ENCODE measurements at regions not wholly inside any gene's neighbourhood (a gene's known extent, or its start where the extent isn't known, plus 50 kb on each side); places are given as distances from the start of the nearest gene placed in this dataset.

- H3K27ac ChIP-seq (ENCODE audit: insufficient read depth, low read depth, low read length) = no peak overlapping the region
- H3K9me3 ChIP-seq (replicated peaks; ENCODE audit: control insufficient read depth, insufficient read depth, low read length) = peaks cover 3% of the 10 kb centered on the region
- no peaks in the 10 kb centered on the region for H4K20me1 ChIP-seq (replicated peaks; ENCODE audit: control insufficient read depth, extremely low read depth, insufficient read depth, low read length)
- dilution Hi-C loops (cut with MboI; ENCODE audit: extremely low pct_ligation_motif_present, low sequenced_read_pairs) (no loop called here), intact Hi-C loops (cut with micrococcal nuclease) (no loop called here)
- H3K9me1 ChIP-seq (replicated peaks; ENCODE audit: control insufficient read depth, extremely low read depth, insufficient read depth, low read length) = no peaks in the 10 kb centered on the region
- no peak overlapping the region for H3K4me2 ChIP-seq (ENCODE audit: insufficient read depth, low read length)
- DNase-seq (ENCODE audit: low read depth, low spot score) = no peak
- no peaks in the 10 kb centered on the region for H3K36me3 ChIP-seq (ENCODE audit: control insufficient read depth in 2 of 2, extremely low read depth in 1 of 2, insufficient read depth in 2 of 2, low read length in 2 of 2)
- ChIA-PET POLR2A (no interaction called here), CTCF (no interaction called here)
- FAIRE-seq = no peak
- H3K4me3 ChIP-seq (replicated peaks in 1 of 3; ENCODE audit: insufficient read depth in 1 of 3, low read depth in 1 of 3, low read length in 3 of 3) = no peak overlapping the region
- no peaks in the 10 kb centered on the region for H3K27me3 ChIP-seq (ENCODE audit: control insufficient read depth in 2 of 2, insufficient read depth in 2 of 2, low read length in 2 of 2)
- H3K4me1 ChIP-seq (ENCODE audit: control insufficient read depth, extremely low read depth, insufficient read depth, low read length) = no peaks in the 10 kb centered on the region
- BruUV-seq (replicated peaks) = no TSS peak
- no peak overlapping the region for H3K9ac ChIP-seq (replicated peaks; ENCODE audit: extremely low read depth, insufficient read depth, low read length)
- H2AFZ ChIP-seq (ENCODE audit: low read depth, low read length) = no peak overlapping the region
- TF ChIP-seq POLR2AphosphoS5 (IDR thresholded peaks at IDR 0.05; ENCODE audit: insufficient read depth, low read depth, low read length) = no peak
- TF ChIP-seq JUN (IDR thresholded peaks at IDR 0.05; ENCODE audit: borderline replicate concordance, insufficient read depth, insufficient read length, low read depth) = no peak
- TF ChIP-seq POLR2A (IDR thresholded peaks at IDR 0.05; ENCODE audit: low read depth, low read length) = no peak
- no peak for TF ChIP-seq MAX (IDR thresholded peaks at IDR 0.05; ENCODE audit: insufficient read depth, insufficient read length)
- no peak for TF ChIP-seq FOS (IDR thresholded peaks at IDR 0.05; ENCODE audit: borderline replicate concordance, insufficient read depth, low read length)
- TF ChIP-seq GATA2 (IDR thresholded peaks at IDR 0.05; ENCODE audit: insufficient read depth, insufficient read length, low read depth, low read length) = no peak
- H3K79me2 ChIP-seq (ENCODE audit: control insufficient read depth, insufficient read depth, low read length) = no peaks in the 10 kb centered on the region
Measured at GRCh38 chr1:238239343-238239742, 348.6 kb upstream of the ZP4 start.

GRCh38 chr1:238233966-238234365, 343.2 kb upstream of the ZP4 start:
- dilution Hi-C loops (cut with MboI; ENCODE audit: extremely low pct_ligation_motif_present, low sequenced_read_pairs) = no loop called here
- Histone ChIP-seq H3K79me2 (ENCODE audit: control insufficient read depth, insufficient read depth, low read length) (no peaks in the 10 kb centered on the region), H4K20me1 (replicated peaks; ENCODE audit: control insufficient read depth, extremely low read depth, insufficient read depth, low read length) (no peaks in the 10 kb centered on the region)

More at GRCh38 chr1:238233966-238234365, 343.2 kb upstream of the ZP4 start:
- Histone ChIP-seq H3K4me1 (ENCODE audit: control insufficient read depth, extremely low read depth, insufficient read depth, low read length) (no peaks in the 10 kb centered on the region), H3K9me3 (replicated peaks; ENCODE audit: control insufficient read depth, insufficient read depth, low read length) (peaks cover 6% of the 10 kb centered on the region), H3K9ac (replicated peaks; ENCODE audit: extremely low read depth, insufficient read depth, low read length) (no peak overlapping the region), H3K4me3 (replicated peaks in 1 of 3; ENCODE audit: insufficient read depth in 1 of 3, low read depth in 1 of 3, low read length in 3 of 3) (no peak overlapping the region), H2AFZ (ENCODE audit: low read depth, low read length) (no peak overlapping the region), H3K27me3 (ENCODE audit: control insufficient read depth in 2 of 2, insufficient read depth in 2 of 2, low read length in 2 of 2) (no peaks in the 10 kb centered on the region), H3K9me1 (replicated peaks; ENCODE audit: control insufficient read depth, extremely low read depth, insufficient read depth, low read length) (no peaks in the 10 kb centered on the region), H3K4me2 (ENCODE audit: insufficient read depth, low read length) (no peak overlapping the region), H3K27ac (ENCODE audit: insufficient read depth, low read depth, low read length) (no peak overlapping the region), H3K36me3 (ENCODE audit: control insufficient read depth in 2 of 2, extremely low read depth in 1 of 2, insufficient read depth in 2 of 2, low read length in 2 of 2) (no peaks in the 10 kb centered on the region)
- intact Hi-C loops (cut with micrococcal nuclease) = no loop called here
- BruUV-seq (replicated peaks) = no TSS peak
- CTCF ChIA-PET = no interaction called here
- no peak for DNase-seq (ENCODE audit: low read depth, low spot score)
- no peak for FAIRE-seq
- no peak for TF ChIP-seq GATA2 (IDR thresholded peaks at IDR 0.05; ENCODE audit: insufficient read depth, insufficient read length, low read depth, low read length)
- TF ChIP-seq EZH2 (IDR thresholded peaks at IDR 0.05; ENCODE audit: borderline replicate concordance, low read depth, low read length, severe bottlenecking) = no peak
- TF ChIP-seq POLR2A (IDR thresholded peaks at IDR 0.05; ENCODE audit: low read depth, low read length) = no peak
- no peak for TF ChIP-seq POLR2AphosphoS5 (IDR thresholded peaks at IDR 0.05; ENCODE audit: insufficient read depth, low read depth, low read length)
- POLR2A ChIA-PET = no interaction called here

Measured in endothelial cell of umbilical vein (primary cell).